Neural cell (in vitro differentiated cells): ENCODE measurements at regions not wholly inside any gene's neighbourhood (a gene's known extent, or its start where the extent isn't known, plus 50 kb on each side); places are given as distances from the start of the nearest gene placed in this dataset.

ENCODE experiments used
- H2AFZ ChIP-seq: fragments of 200-600, 300-800 bp; sonication (generic), shearing (Covaris generic); 2 replicates; pipeline ENCODE4 v1.6.0; 2014; ENCODE audit warnings: low read depth, mild to moderate bottlenecking, antibody characterized with exemption, low read length, moderate library complexity
- H3F3A ChIP-seq: fragments of 200-600 bp; shearing (Covaris generic); 2 replicates; pipeline ENCODE4 v1.6.1; 2016; ENCODE audit warnings: mild to moderate bottlenecking, moderate library complexity, mixed read lengths, antibody characterized with exemption, low read length; ENCODE audit not compliant: insufficient read depth, poor library complexity, severe bottlenecking
- H3K27ac ChIP-seq: fragments of 200-600, 300-800 bp; sonication (generic), shearing (Covaris generic); 2 replicates; pipeline ENCODE4 v1.5.1; 2014; ENCODE audit warnings: mild to moderate bottlenecking, low read length, moderate library complexity
- H3K27me3 ChIP-seq: fragments of 300-800, 200-600 bp; sonication (generic), shearing (Covaris generic); 2 replicates; pipeline ENCODE4 v1.6.0; 2014; ENCODE audit warnings: mild to moderate bottlenecking, low read depth, low read length, moderate library complexity; ENCODE audit not compliant: insufficient read depth
- H3K36me3 ChIP-seq: fragments of 300-800, 200-600 bp; sonication (generic), shearing (Covaris generic); 2 replicates; pipeline ENCODE4 v1.5.1; 2014; ENCODE audit warnings: mild to moderate bottlenecking, antibody characterized with exemption, low read length, moderate library complexity; ENCODE audit not compliant: insufficient read depth
- H3K4me2 ChIP-seq: fragments of 300-800, 200-600 bp; sonication (generic), shearing (Covaris generic); 2 replicates; pipeline ENCODE4 v1.6.0; 2014; ENCODE audit warnings: mild to moderate bottlenecking, low read length
- H3K4me3 ChIP-seq: fragments of 300-800, 200-600 bp; sonication (generic), shearing (Covaris generic); 2 replicates; pipeline ENCODE4 v1.5.1; 2014; ENCODE audit warnings: mild to moderate bottlenecking, low read length, moderate library complexity
- H3K79me2 ChIP-seq: fragments of 200-600 bp; shearing (Covaris generic); replicated peaks from 2 replicates; pipeline ENCODE4 v1.6.0; 2014; ENCODE audit warnings: mild to moderate bottlenecking, low read length, moderate library complexity; ENCODE audit not compliant: insufficient read depth
- H3K9ac ChIP-seq: fragments of 300-800, 200-600 bp; sonication (generic), shearing (Covaris generic); 2 replicates; pipeline ENCODE4 v1.6.1; 2016; ENCODE audit warnings: mild to moderate bottlenecking, low read length, mixed read lengths
- H3K9me2 ChIP-seq: fragments of 200-600 bp; shearing (Covaris generic); 2 replicates; pipeline ENCODE4 v1.6.1; 2016; ENCODE audit warnings: mild to moderate bottlenecking, low read length, mixed read lengths; ENCODE audit not compliant: insufficient read depth
- H3K9me3 ChIP-seq: fragments of 200-600, 300-800 bp; sonication (generic), shearing (Covaris generic); 2 replicates; pipeline ENCODE4 v1.6.1; 2016; ENCODE audit warnings: mild to moderate bottlenecking, mixed run types, low read length, moderate library complexity, mixed read lengths
- H4K20me1 ChIP-seq: fragments of 200-600 bp; shearing (Covaris generic); 2 replicates; pipeline ENCODE4 v1.6.1; 2016; ENCODE audit warnings: mild to moderate bottlenecking, mixed run types; ENCODE audit not compliant: insufficient read depth
- CTCF ChIP-seq: fragments of 450-650 bp; IDR thresholded peaks from 2 replicates; pipeline ENCODE4 v1.5.1; 2014; ENCODE audit warnings: antibody characterized with exemption, mild to moderate bottlenecking, moderate library complexity; ENCODE audit not compliant: poor library complexity, severe bottlenecking
- EP300 ChIP-seq: fragments of 450-650 bp; conservative IDR thresholded peaks from 2 replicates; pipeline ENCODE4 v1.6.1; 2014; ENCODE audit warnings: antibody characterized with exemption, mild to moderate bottlenecking, moderate library complexity; ENCODE audit not compliant: poor library complexity, severe bottlenecking
- EZH2 ChIP-seq: fragments of 200-600, 300-800 bp; shearing (Covaris generic), sonication (generic); IDR thresholded peaks from 2 replicates; pipeline ENCODE4 v1.6.1; 2014; ENCODE audit warnings: antibody characterized with exemption, low read length, borderline replicate concordance, mild to moderate bottlenecking; ENCODE audit not compliant: insufficient read depth, poor library complexity, severe bottlenecking
- MXI1 ChIP-seq: fragments of 450-650 bp; conservative IDR thresholded peaks from 2 replicates; pipeline ENCODE4 v1.6.1; 2014; ENCODE audit warnings: antibody characterized with exemption, mild to moderate bottlenecking; ENCODE audit not compliant: poor library complexity, severe bottlenecking
- POLR2AphosphoS5 ChIP-seq: IDR thresholded peaks from 2 replicates; pipeline ENCODE4 v1.6.1; 2012
- RAD21 ChIP-seq: fragments of 450-650 bp; conservative IDR thresholded peaks from 2 replicates; pipeline ENCODE4 v1.6.1; 2014; ENCODE audit warnings: antibody characterized with exemption, mild to moderate bottlenecking, moderate library complexity
- REST ChIP-seq: IDR thresholded peaks from 2 replicates; pipeline ENCODE4 v1.6.1; 2012; ENCODE audit warnings: borderline replicate concordance
- SMC3 ChIP-seq: fragments of 450-650 bp; conservative IDR thresholded peaks from 2 replicates; pipeline ENCODE4 v1.6.1; 2014; ENCODE audit warnings: antibody characterized with exemption, mild to moderate bottlenecking, moderate library complexity; ENCODE audit not compliant: poor library complexity
- TAF1 ChIP-seq: IDR thresholded peaks from 2 replicates; pipeline ENCODE4 v1.6.1; 2012; ENCODE audit warnings: low read depth

GRCh38 chr5:128903550-128903949, 61.7 kb upstream of the SLC27A6 start:
- Histone ChIP-seq H4K20me1 (no peaks in the 10 kb centered on the region), H3K36me3 (no peaks in the 10 kb centered on the region), H2AFZ (no peak overlapping the region), H3K9me2 (no peaks in the 10 kb centered on the region), H3K27ac (no peak overlapping the region), H3K4me2 (no peak overlapping the region), H3K4me3 (no peak overlapping the region), H3K9me3 (no peaks in the 10 kb centered on the region), H3F3A (no peaks in the 10 kb centered on the region), H3K79me2 (no peaks in the 10 kb centered on the region), H3K9ac (no peak overlapping the region), H3K27me3 (no peaks in the 10 kb centered on the region)
- TF ChIP-seq EZH2 (no peak), MXI1 (no peak), CTCF (no peak), RAD21 (no peak), TAF1 (no peak), POLR2AphosphoS5 (no peak), REST (no peak), EP300 (no peak), SMC3 (no peak)

- H3K27me3 ChIP-seq, result no peaks in the 10 kb centered on the region
- no peak overlapping the region for H3K4me3 ChIP-seq
- H3K27ac ChIP-seq, result no peak overlapping the region
- no peaks in the 10 kb centered on the region for H3F3A ChIP-seq
- no peaks in the 10 kb centered on the region for H4K20me1 ChIP-seq
- H3K9ac ChIP-seq, result no peak overlapping the region
- H3K9me3 ChIP-seq, result no peaks in the 10 kb centered on the region
- H2AFZ ChIP-seq, result no peak overlapping the region
- no peaks in the 10 kb centered on the region for H3K79me2 ChIP-seq
- TF ChIP-seq CTCF, result no peak
- H3K4me2 ChIP-seq, result no peak overlapping the region
- H3K9me2 ChIP-seq, result no peaks in the 10 kb centered on the region
- H3K36me3 ChIP-seq, result no peaks in the 10 kb centered on the region
Observed at GRCh38 chr5:128904805-128905567, 60.3 kb upstream of the SLC27A6 start.
